MM.1S (cell line): ENCODE measurements at regions not wholly inside any gene's neighbourhood (a gene's known extent, or its start where the extent isn't known, plus 50 kb on each side); places are given as distances from the start of the nearest gene placed in this dataset.

Source experiments
- DNase-seq: peaks from one replicate; pipeline ENCODE4 v3.0.0-alpha.2; 2015
- H2AFZ ChIP-seq: fragments of 300-600 bp; sonication (generic); 2 replicates; pipeline ENCODE4 v1.6.0; 2016; ENCODE audit warnings: antibody characterized with exemption, low read length
- H3F3A ChIP-seq: fragments of 300-600 bp; sonication (generic); 2 replicates; pipeline ENCODE4 v1.6.1; 2016; ENCODE audit warnings: mild to moderate bottlenecking, antibody characterized with exemption, low read length, moderate library complexity, mixed read lengths; ENCODE audit not compliant: insufficient read depth
- H3K27ac ChIP-seq: fragments of 300-600 bp; sonication (generic); 2 replicates; pipeline ENCODE4 v1.5.1; 2016; ENCODE audit warnings: mild to moderate bottlenecking, low read length
- H3K27me3 ChIP-seq: fragments of 300-600 bp; sonication (generic); replicated peaks from 2 replicates; pipeline ENCODE4 v1.6.0; 2016; ENCODE audit warnings: low read length; ENCODE audit not compliant: insufficient read depth
- H3K36me3 ChIP-seq: fragments of 300-600 bp; sonication (generic); replicated peaks from 2 replicates; pipeline ENCODE4 v1.6.1; 2016; ENCODE audit warnings: mild to moderate bottlenecking, low read length, mixed read lengths; ENCODE audit not compliant: insufficient read depth
- H3K4me1 ChIP-seq: fragments of 300-600 bp; sonication (generic); 2 replicates; pipeline ENCODE4 v1.6.1; 2016; ENCODE audit warnings: low read length, mixed read lengths
- H3K4me2 ChIP-seq: fragments of 300-600 bp; sonication (generic); 2 replicates; pipeline ENCODE4 v1.6.0; 2016; ENCODE audit warnings: low read depth, low read length
- H3K4me3 ChIP-seq: fragments of 300-600 bp; sonication (generic); 2 replicates; pipeline ENCODE4 v1.5.1; 2016; ENCODE audit warnings: low read length, mixed read lengths
- H3K79me2 ChIP-seq: fragments of 300-600 bp; sonication (generic); 2 replicates; pipeline ENCODE4 v1.6.1; 2016; ENCODE audit warnings: mixed run types, low read length, mixed read lengths
- H3K9ac ChIP-seq: fragments of 300-600 bp; sonication (generic); 2 replicates; pipeline ENCODE4 v1.6.1; 2016; ENCODE audit warnings: low read length, mixed read lengths
- H3K9me2 ChIP-seq: fragments of 300-600 bp; sonication (generic); replicated peaks from 2 replicates; pipeline ENCODE4 v1.6.1; 2016; ENCODE audit warnings: mild to moderate bottlenecking, low read length, mixed read lengths; ENCODE audit not compliant: insufficient read depth
- H3K9me3 ChIP-seq: fragments of 300-600 bp; sonication (generic); replicated peaks from 2 replicates; pipeline ENCODE4 v1.6.1; 2016; ENCODE audit warnings: mild to moderate bottlenecking, low read length, mixed read lengths; ENCODE audit not compliant: insufficient read depth
- H4K20me1 ChIP-seq: fragments of 300-600 bp; sonication (generic); 2 replicates; pipeline ENCODE4 v1.6.1; 2016; ENCODE audit warnings: mild to moderate bottlenecking, low read length, moderate library complexity, mixed read lengths; ENCODE audit not compliant: insufficient read depth
- EZH2 ChIP-seq: fragments of 300-600 bp; sonication (generic); optimal IDR thresholded peaks from 2 replicates; pipeline ENCODE3; 2017; ENCODE audit warnings: low read depth, mild to moderate bottlenecking, antibody characterized with exemption, low read length, mixed read lengths
- EZH2phosphoT487 ChIP-seq: fragments of 300-600 bp; sonication (generic); IDR thresholded peaks from 2 replicates; pipeline ENCODE4 v1.6.1; 2018; ENCODE audit warnings: antibody characterized with exemption, low read length
- TF ChIP-seq, protein P1 (sequence below): fragments of 300-600 bp; sonication (generic); IDR thresholded peaks from 2 replicates; pipeline ENCODE4 v1.5.1; 2016; ENCODE audit warnings: antibody characterized with exemption, low read length, mixed read lengths

DNA sequence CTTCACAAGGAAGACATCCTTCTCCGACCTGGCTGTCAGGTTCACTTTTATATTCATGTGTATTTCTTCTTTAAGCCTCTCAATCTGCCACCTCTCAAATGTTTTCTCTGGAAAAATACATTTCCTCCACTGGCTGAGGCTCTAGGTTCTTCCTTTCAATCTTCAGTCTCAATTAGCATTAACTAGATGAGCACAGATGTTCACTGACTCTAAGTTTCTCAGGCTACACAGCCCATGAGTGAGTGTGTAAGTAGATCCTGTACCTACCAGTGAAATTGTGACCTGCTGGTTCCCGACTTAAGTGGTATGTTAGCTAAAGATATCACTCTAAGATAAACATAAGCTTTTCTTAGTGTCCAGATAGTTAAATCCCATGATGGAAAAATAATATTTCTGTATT, 206.9 kb downstream of the ADAMTS15 start:
- DNase-seq, result no peak
- no peaks in the 10 kb centered on the region for H4K20me1 ChIP-seq
- TF ChIP-seq, protein P1, sequence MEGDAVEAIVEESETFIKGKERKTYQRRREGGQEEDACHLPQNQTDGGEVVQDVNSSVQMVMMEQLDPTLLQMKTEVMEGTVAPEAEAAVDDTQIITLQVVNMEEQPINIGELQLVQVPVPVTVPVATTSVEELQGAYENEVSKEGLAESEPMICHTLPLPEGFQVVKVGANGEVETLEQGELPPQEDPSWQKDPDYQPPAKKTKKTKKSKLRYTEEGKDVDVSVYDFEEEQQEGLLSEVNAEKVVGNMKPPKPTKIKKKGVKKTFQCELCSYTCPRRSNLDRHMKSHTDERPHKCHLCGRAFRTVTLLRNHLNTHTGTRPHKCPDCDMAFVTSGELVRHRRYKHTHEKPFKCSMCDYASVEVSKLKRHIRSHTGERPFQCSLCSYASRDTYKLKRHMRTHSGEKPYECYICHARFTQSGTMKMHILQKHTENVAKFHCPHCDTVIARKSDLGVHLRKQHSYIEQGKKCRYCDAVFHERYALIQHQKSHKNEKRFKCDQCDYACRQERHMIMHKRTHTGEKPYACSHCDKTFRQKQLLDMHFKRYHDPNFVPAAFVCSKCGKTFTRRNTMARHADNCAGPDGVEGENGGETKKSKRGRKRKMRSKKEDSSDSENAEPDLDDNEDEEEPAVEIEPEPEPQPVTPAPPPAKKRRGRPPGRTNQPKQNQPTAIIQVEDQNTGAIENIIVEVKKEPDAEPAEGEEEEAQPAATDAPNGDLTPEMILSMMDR, result no peak
- TF ChIP-seq EZH2phosphoT487, result no peak
- no peak for TF ChIP-seq EZH2
- no peaks in the 10 kb centered on the region for H3K36me3 ChIP-seq
- H3K79me2 ChIP-seq, result no peaks in the 10 kb centered on the region
- H3K9me2 ChIP-seq, result no peaks in the 10 kb centered on the region
- H2AFZ ChIP-seq, result no peak overlapping the region
- no peak overlapping the region for H3K9ac ChIP-seq
- H3K4me3 ChIP-seq, result no peak overlapping the region
- no peaks in the 10 kb centered on the region for H3K9me3 ChIP-seq
- no peaks in the 10 kb centered on the region for H3K27me3 ChIP-seq
- no peaks in the 10 kb centered on the region for H3F3A ChIP-seq
- H3K4me1 ChIP-seq, result peaks cover 10% of the 10 kb centered on the region
- H3K27ac ChIP-seq, result no peak overlapping the region
- no peak overlapping the region for H3K4me2 ChIP-seq

- TF ChIP-seq EZH2phosphoT487 (no peak), EZH2 (no peak)
- TF ChIP-seq, protein P1, result no peak
- DNase-seq, result no peak
- no peaks in the 10 kb centered on the region for H3K27me3 ChIP-seq
- no peaks in the 10 kb centered on the region for H3K79me2 ChIP-seq
- H3K4me3 ChIP-seq, result no peak overlapping the region
- H3K9me2 ChIP-seq, result no peaks in the 10 kb centered on the region
- H4K20me1 ChIP-seq, result no peaks in the 10 kb centered on the region
- no peaks in the 10 kb centered on the region for H3K4me1 ChIP-seq
- H3K4me2 ChIP-seq, result no peak overlapping the region
- H3K27ac ChIP-seq, result no peak overlapping the region
- no peaks in the 10 kb centered on the region for H3K9me3 ChIP-seq
- no peak overlapping the region for H2AFZ ChIP-seq
- H3K36me3 ChIP-seq, result no peaks in the 10 kb centered on the region
- H3K9ac ChIP-seq, result no peak overlapping the region
- no peaks in the 10 kb centered on the region for H3F3A ChIP-seq
These were observed 218.4 kb downstream of the ADAMTS15 start for GRCh38 chr11:130666781-130667251.

GRCh38 chr11:130668751-130669150, 220.3 kb downstream of the ADAMTS15 start:
- H3K4me2 ChIP-seq, result no peak overlapping the region
- no peak for DNase-seq
- no peaks in the 10 kb centered on the region for H3K27me3 ChIP-seq
- H3K9me3 ChIP-seq, result no peaks in the 10 kb centered on the region
- TF ChIP-seq EZH2 (no peak), EZH2phosphoT487 (no peak)
- TF ChIP-seq, protein P1, result no peak
- no peak overlapping the region for H3K9ac ChIP-seq
- H3K4me3 ChIP-seq, result no peak overlapping the region
- no peaks in the 10 kb centered on the region for H4K20me1 ChIP-seq
- no peaks in the 10 kb centered on the region for H3F3A ChIP-seq
- no peaks in the 10 kb centered on the region for H3K9me2 ChIP-seq
- no peaks in the 10 kb centered on the region for H3K36me3 ChIP-seq
- H2AFZ ChIP-seq, result no peak overlapping the region
- no peaks in the 10 kb centered on the region for H3K4me1 ChIP-seq
- no peak overlapping the region for H3K27ac ChIP-seq
- H3K79me2 ChIP-seq, result no peaks in the 10 kb centered on the region
